GM12892 (cell line): ENCODE measurements at regions not wholly inside any gene's neighbourhood (a gene's known extent, or its start where the extent isn't known, plus 50 kb on each side); places are given as distances from the start of the nearest gene placed in this dataset.

Experiments used
- POLR2AphosphoS5 ChIP-seq: IDR thresholded peaks from 2 replicates; pipeline ENCODE4 v1.6.1; 2011; ENCODE audit warnings: low read depth, low read length, control low read depth
- TAF1 ChIP-seq: IDR thresholded peaks from 2 replicates; pipeline ENCODE4 v1.6.1; 2011; ENCODE audit warnings: low read depth, mild to moderate bottlenecking, control low read depth, low read length, borderline replicate concordance

- TF ChIP-seq POLR2AphosphoS5 (no peak), TAF1 (no peak)
Observed at GRCh38 chr2:125471963-125472362, 1184.0 kb upstream of the GYPC start.
